ENCODE measurements at regions not wholly inside any gene's neighbourhood (a gene's known extent, or its start where the extent isn't known, plus 50 kb on each side); places are given as distances from the start of the nearest gene placed in this dataset.
A peak's percentile ranks its signal among the peaks of the same experiment; 100 is the strongest.

DNA sequence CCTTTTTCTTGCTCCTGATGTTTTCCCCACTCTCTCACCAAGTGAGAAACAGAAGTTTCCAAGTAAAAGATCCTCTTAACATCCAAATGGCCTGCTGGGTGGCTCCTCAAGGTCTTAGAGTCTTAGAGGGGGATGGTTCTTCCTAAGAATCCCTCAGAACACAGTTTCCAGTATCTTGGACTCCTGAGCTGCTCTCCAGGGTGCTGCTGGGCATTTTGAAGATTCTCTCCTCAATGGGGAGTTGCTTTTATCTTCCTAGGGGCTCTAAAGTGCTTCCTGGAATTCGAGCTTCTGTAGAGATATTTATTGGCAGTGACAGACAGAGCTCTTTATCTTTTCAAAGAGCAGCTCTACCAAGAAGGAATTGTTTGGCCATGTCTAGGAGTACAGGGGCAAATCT, 70.8 kb upstream of the SLC35B3 start:
- H4K20me1 ChIP-seq (ENCODE audit: low read length): no peaks in the 10 kb centered on the region
- no TSS peak for BruUV-seq (replicated peaks)
- H3K27me3 ChIP-seq (ENCODE audit: low read length): peaks cover 41% of the 10 kb centered on the region
- ATAC-seq (no peak), DNase-seq (no peak)
- CTCF ChIA-PET: no interaction called here
- no peaks in the 10 kb centered on the region for H3K36me3 ChIP-seq (ENCODE audit: low read depth, low read length)
- no peaks in the 10 kb centered on the region for H3K9me2 ChIP-seq (replicated peaks; ENCODE audit: low read length)
- H3K79me2 ChIP-seq (ENCODE audit: low read length): no peaks in the 10 kb centered on the region
- no peak for TF ChIP-seq EZH2phosphoT487 (IDR thresholded peaks at IDR 0.05; ENCODE audit: borderline replicate concordance, low read length)
- no peak for TF ChIP-seq EZH2 (IDR thresholded peaks at IDR 0.05; ENCODE audit: low read length, unreplicated experiment)
- TF ChIP-seq, protein P1, sequence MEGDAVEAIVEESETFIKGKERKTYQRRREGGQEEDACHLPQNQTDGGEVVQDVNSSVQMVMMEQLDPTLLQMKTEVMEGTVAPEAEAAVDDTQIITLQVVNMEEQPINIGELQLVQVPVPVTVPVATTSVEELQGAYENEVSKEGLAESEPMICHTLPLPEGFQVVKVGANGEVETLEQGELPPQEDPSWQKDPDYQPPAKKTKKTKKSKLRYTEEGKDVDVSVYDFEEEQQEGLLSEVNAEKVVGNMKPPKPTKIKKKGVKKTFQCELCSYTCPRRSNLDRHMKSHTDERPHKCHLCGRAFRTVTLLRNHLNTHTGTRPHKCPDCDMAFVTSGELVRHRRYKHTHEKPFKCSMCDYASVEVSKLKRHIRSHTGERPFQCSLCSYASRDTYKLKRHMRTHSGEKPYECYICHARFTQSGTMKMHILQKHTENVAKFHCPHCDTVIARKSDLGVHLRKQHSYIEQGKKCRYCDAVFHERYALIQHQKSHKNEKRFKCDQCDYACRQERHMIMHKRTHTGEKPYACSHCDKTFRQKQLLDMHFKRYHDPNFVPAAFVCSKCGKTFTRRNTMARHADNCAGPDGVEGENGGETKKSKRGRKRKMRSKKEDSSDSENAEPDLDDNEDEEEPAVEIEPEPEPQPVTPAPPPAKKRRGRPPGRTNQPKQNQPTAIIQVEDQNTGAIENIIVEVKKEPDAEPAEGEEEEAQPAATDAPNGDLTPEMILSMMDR (conservative IDR thresholded peaks at IDR 0.05; ENCODE audit: low read depth, low read length): no peak
- intact Hi-C loops (cut with micrococcal nuclease): no loop called here
- H3K4me3 ChIP-seq (ENCODE audit: low read length): no peak overlapping the region
- no peak overlapping the region for H3K4me2 ChIP-seq (ENCODE audit: low read length)
- H3K9ac ChIP-seq (ENCODE audit: low read length): no peak overlapping the region
- no peak overlapping the region for H3K27ac ChIP-seq (ENCODE audit: low read length)
- H2AFZ ChIP-seq (ENCODE audit: low read length): no peak overlapping the region
- POLR2A ChIA-PET (ENCODE audit: unreplicated experiment): no interaction called here
- H3F3A ChIP-seq (ENCODE audit: low read length, unreplicated experiment): no peaks in the 10 kb centered on the region
- H3K9me3 ChIP-seq (ENCODE audit: low read length): no peaks in the 10 kb centered on the region
- no peaks in the 10 kb centered on the region for H3K4me1 ChIP-seq (ENCODE audit: insufficient read depth, low read length)

DNA sequence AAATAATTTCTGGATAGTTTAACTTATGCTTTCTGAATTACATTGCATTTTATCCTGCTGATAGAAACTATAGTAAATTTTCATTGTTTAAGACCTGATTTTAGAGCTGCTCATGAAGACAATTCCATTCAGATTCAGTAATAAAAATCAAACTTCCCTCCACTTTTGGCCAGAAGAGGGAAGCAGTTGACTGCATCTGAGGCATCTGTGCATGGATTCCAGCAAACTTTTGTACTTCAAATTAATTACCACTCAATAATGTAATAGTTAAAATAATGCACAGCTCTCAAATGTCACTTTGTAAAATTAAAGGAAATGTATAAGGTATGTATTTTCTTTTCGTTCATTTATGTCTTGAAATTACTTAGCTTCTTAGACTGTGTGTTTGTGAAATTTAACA, 64.2 kb upstream of the SLC35B3 start:
- no peaks in the 10 kb centered on the region for H4K20me1 ChIP-seq (ENCODE audit: low read length)
- intact Hi-C loops (cut with micrococcal nuclease): no loop called here
- no peak overlapping the region for H2AFZ ChIP-seq (ENCODE audit: low read length)
- no peaks in the 10 kb centered on the region for H3K9me2 ChIP-seq (replicated peaks; ENCODE audit: low read length)
- no peak overlapping the region for H3K9ac ChIP-seq (ENCODE audit: low read length)
- no peaks in the 10 kb centered on the region for H3K36me3 ChIP-seq (ENCODE audit: low read depth, low read length)
- H3F3A ChIP-seq (ENCODE audit: low read length, unreplicated experiment): no peaks in the 10 kb centered on the region
- ATAC-seq: no peak
- H3K4me3 ChIP-seq (ENCODE audit: low read length): no peak overlapping the region
- H3K27ac ChIP-seq (ENCODE audit: low read length): no peak overlapping the region
- ChIA-PET CTCF (interaction anchor here (0.5 kb wide), 1 partner anchor 982 kb away, joined by 3 read pairs; no protein-coding TSS in a partner anchor), POLR2A (ENCODE audit: unreplicated experiment) (interaction anchor here (0.5 kb wide), 1 partner anchor 12 kb away, joined by 6 read pairs; no protein-coding TSS in a partner anchor)
- DNase-seq: peak; percentile 51
- no TSS peak for BruUV-seq (replicated peaks)
- TF ChIP-seq EZH2 (IDR thresholded peaks at IDR 0.05; ENCODE audit: low read length, unreplicated experiment) (no peak), EZH2phosphoT487 (IDR thresholded peaks at IDR 0.05; ENCODE audit: borderline replicate concordance, low read length) (no peak)
- TF ChIP-seq, protein P1 (conservative IDR thresholded peaks at IDR 0.05; ENCODE audit: low read depth, low read length): peak; percentile 70
- no peak overlapping the region for H3K4me2 ChIP-seq (ENCODE audit: low read length)
- H3K9me3 ChIP-seq (ENCODE audit: low read length): no peaks in the 10 kb centered on the region
- no peaks in the 10 kb centered on the region for H3K4me1 ChIP-seq (ENCODE audit: insufficient read depth, low read length)
- peaks cover 26% of the 10 kb centered on the region for H3K27me3 ChIP-seq (ENCODE audit: low read length)
- no peaks in the 10 kb centered on the region for H3K79me2 ChIP-seq (ENCODE audit: low read length)

DNA sequence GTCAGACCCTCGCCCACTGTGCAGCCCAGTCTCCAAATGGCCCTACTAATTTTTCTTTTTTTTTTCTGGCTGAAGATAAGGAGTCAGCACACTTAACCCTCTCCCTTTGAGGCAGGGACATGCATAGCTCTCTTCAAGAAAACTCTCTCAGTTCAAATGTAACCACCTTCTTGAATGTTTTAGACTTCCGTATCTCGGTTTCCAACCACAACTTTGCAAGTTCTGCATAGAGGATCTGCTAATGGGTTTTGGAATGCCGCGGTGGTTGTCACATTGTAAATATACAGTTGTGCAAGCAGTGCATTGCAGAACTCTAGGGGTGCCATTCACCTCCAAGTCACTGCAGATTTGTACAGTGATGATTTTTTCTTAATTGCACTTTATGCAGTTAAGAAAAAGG, 59.4 kb upstream of the SLC35B3 start:
- Histone ChIP-seq H3K4me3 (ENCODE audit: low read length) (no peak overlapping the region), H3K9me2 (replicated peaks; ENCODE audit: low read length) (no peaks in the 10 kb centered on the region), H3F3A (ENCODE audit: low read length, unreplicated experiment) (no peaks in the 10 kb centered on the region), H3K79me2 (ENCODE audit: low read length) (no peaks in the 10 kb centered on the region), H3K9me3 (ENCODE audit: low read length) (no peaks in the 10 kb centered on the region), H3K9ac (ENCODE audit: low read length) (no peak overlapping the region), H3K4me2 (ENCODE audit: low read length) (no peak overlapping the region), H3K27me3 (ENCODE audit: low read length) (no peaks in the 10 kb centered on the region), H2AFZ (ENCODE audit: low read length) (no peak overlapping the region), H3K4me1 (ENCODE audit: insufficient read depth, low read length) (no peaks in the 10 kb centered on the region), H3K36me3 (ENCODE audit: low read depth, low read length) (no peaks in the 10 kb centered on the region), H3K27ac (ENCODE audit: low read length) (no peak overlapping the region), H4K20me1 (ENCODE audit: low read length) (no peaks in the 10 kb centered on the region)
- no peak for TF ChIP-seq EZH2 (IDR thresholded peaks at IDR 0.05; ENCODE audit: low read length, unreplicated experiment)
- TF ChIP-seq EZH2phosphoT487 (IDR thresholded peaks at IDR 0.05; ENCODE audit: borderline replicate concordance, low read length): no peak
- DNase-seq (no peak), ATAC-seq (no peak)
- ChIA-PET CTCF (no interaction called here), POLR2A (ENCODE audit: unreplicated experiment) (no interaction called here)
- no TSS peak for BruUV-seq (replicated peaks)
- intact Hi-C loops (cut with micrococcal nuclease): no loop called here

Measured in PC-3 (cell line).